Mammary epithelial cell (primary cell): ENCODE measurements at regions not wholly inside any gene's neighbourhood (a gene's known extent, or its start where the extent isn't known, plus 50 kb on each side); places are given as distances from the start of the nearest gene placed in this dataset.
A peak's percentile ranks its signal among the peaks of the same experiment; 100 is the strongest.

ENCODE experiments used
- CTCF ChIP-seq, 2 donors: IDR thresholded peaks in 1 of 2; conservative IDR thresholded peaks in 1 of 2; 2 replicates each; pipeline ENCODE4 v1.5.1; 2011 to 2012; ENCODE audit warnings: inconsistent platforms in 2 of 2, low read length in 2 of 2, mild to moderate bottlenecking in 2 of 2, control low read depth in 1 of 2, low read depth in 1 of 2; ENCODE audit not compliant: insufficient read depth in 1 of 2; ENCODE audit errors: extremely low read depth in 1 of 2
- EZH2 ChIP-seq: IDR thresholded peaks from 2 replicates; pipeline ENCODE4 v1.6.1; 2012; ENCODE audit warnings: low read length, inconsistent platforms, borderline replicate concordance

DNA sequence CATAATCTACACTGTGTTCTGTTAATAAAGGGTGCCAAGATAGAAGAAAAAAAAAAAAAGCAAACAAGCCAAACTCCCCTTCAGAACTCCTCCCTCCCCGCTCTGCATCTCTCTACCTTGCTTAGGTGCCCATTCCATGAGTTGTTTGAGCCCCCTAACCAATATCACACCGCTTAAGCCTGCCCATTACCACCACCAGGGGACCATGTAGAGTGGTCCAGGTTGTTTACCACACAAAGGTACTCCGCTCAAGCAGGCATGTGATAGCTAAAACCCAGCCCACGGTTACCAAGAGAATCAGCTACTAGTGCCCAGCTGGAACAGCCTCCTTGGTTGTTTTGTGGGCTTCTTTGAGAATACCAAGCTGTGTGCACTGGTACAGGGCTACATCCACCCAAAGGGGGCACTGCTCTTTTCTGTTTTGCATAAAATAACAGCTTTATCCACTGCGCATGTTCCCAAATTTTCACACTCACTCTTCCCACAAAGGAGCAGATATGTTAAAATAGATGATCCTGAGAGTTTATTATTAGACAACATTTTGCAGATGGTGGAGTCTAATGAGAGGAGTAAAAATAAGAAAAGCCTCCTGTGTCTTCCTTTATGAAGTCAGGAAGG is 304.1 kb downstream of the DEPDC1B start:
- TF ChIP-seq EZH2: no peak
- TF ChIP-seq CTCF (conservative IDR thresholded peaks at IDR 0.05 in 1 of 2, IDR thresholded peaks at IDR 0.05 in 1 of 2; ENCODE audit: extremely low read depth in 1 of 2, insufficient read depth in 1 of 2, low read depth in 1 of 2, low read length in 2 of 2): peak in 1 of 2 donors; percentile 15
